ENCODE measurements at regions not wholly inside any gene's neighbourhood (a gene's known extent, or its start where the extent isn't known, plus 50 kb on each side); places are given as distances from the start of the nearest gene placed in this dataset.

GRCh38 chr10:104505521-104506042 lies 135.5 kb upstream of the SORCS3 start:
- no peak for DNase-seq

- peak; percentile 3 for DNase-seq
Measured at GRCh38 chr10:104509981-104510380, 131.1 kb upstream of the SORCS3 start.

- DNase-seq = no peak
Measured at GRCh38 chr10:104510644-104511043, 130.4 kb upstream of the SORCS3 start.

- no peak for DNase-seq
Measured at GRCh38 chr10:104512800-104513199, 128.3 kb upstream of the SORCS3 start.

GRCh38 chr10:104515678-104516199 lies 125.4 kb upstream of the SORCS3 start:
- DNase-seq = no peak

DNA sequence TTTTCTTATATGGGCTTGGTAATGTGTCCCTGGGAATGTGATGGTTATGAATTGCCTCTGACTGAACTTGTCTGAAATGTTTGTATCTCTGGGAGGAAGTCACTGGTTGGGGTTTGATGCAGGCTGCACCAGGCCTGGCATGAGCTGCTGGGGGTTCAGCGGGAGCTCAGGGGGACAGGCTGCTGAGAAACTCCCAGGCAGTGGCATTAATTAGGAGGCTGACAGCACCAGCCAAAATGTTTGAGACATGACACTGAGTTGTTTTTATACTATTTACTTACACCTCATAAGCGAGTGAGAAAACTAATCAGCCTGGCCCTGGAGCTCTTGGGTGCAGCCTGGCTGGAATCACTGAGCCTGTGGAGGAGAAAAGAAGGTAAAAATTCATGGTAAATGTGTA lies 124.1 kb upstream of the SORCS3 start:
- no peak for DNase-seq

DNA sequence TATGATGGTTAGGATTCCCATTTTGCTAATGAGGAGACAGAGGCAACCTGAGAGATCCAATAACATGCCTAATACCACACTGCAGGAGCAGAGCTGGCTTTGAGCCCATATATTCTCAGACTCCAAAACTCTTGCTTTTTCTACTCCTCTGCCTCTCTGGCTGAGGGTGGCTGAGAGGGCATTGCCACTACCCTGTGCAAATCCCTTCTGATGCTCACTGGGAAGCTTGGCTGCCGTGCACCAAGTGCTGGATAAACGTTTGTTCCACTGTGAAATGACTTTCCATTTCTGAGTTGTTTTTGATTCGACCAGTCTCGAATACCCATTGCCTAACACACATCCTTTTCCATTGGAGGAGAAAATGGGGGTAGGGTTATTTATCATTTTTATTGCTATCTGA lies 123.1 kb upstream of the SORCS3 start:
- no peak for DNase-seq

- DNase-seq = no peak
Measured at GRCh38 chr10:104518891-104519290, 122.2 kb upstream of the SORCS3 start.

DNA sequence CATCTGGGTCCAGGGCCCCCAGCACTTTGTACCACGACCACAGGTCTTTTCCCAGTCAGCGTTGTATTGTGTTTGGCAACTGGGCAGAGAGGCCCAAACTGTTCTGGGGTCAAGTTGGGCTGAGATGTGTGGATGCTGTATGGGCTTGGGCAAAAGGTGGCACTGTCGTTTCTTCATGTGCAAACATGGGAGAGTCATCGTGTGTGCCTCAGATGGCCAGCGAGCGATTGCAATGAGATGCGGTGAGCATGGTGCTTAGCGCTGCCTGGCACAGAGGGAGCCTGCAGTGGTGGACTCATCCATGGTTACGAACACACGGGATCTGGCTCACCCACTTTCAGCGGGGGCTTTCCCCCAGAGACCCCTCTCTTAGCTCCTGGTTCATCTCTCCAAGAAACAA lies 120.4 kb upstream of the SORCS3 start:
- DNase-seq = no peak

GRCh38 chr10:104521901-104522694 lies 119.0 kb upstream of the SORCS3 start:
- no peak for DNase-seq

- DNase-seq = no peak
Measured at GRCh38 chr10:104526188-104526587, 114.9 kb upstream of the SORCS3 start.

DNA sequence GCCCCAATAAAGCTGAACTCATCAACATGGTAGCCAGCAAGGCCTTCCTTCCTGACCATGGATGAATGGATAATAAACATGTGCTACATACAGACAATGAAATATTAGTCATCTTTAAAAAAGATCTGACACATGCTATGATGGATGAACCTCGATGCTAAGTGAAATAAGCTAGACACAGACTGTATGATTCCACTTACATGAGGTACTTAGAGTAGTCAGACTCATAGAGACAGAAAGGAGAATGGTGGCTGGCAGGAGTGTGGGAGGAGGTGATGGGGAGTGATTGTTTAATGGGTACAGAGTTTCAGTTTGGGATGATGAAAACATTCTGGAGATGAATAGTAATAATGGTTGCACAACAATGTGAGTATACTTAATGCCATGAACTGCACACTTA lies 114.1 kb upstream of the SORCS3 start:
- DNase-seq = no peak

GRCh38 chr10:104540181-104540580 lies 100.9 kb upstream of the SORCS3 start:
- DNase-seq = no peak

- DNase-seq = no peak
Measured at GRCh38 chr10:104541820-104542219, 99.3 kb upstream of the SORCS3 start.

- DNase-seq = no peak
Measured at GRCh38 chr10:104546336-104546735, 94.8 kb upstream of the SORCS3 start.

DNA sequence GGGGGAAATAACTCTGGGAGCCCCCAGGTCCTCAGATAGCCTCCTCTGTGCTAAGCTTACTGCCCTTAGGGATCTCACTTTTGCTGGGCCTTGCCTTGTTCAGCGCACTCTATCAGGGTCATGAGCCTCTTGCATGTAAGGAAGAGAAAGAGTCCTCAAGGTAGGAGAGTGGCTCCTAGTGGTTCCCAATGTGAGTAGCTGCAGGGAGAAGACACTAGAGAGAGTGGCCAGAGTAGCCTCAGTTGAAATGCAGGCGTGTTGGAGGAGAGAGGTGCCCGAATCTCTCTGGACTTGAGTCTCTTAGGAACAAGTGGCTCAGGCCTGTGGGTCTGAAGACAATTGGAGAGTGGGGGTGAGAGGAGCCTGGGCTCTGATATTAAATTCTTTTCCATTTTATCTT lies 94.3 kb upstream of the SORCS3 start:
- DNase-seq = no peak

DNA sequence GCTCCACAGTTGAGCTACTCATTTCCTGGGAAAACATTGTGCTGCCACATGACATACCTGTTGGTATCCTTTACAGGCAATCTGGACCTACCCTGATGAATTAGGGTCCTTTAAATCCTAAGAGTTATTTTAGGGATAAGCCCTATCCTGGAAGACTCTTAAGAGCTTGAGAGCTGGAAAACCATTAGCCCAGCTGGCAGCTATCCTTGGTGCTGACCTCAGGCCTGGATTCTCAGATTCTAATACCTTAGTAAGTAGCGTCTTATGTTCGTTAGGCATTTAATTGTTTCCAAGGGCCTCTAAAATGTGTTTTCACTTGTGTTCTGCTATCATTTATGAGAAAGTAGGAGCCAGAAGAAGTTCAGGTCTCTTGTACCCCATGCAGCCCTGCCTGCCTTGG lies 93.0 kb upstream of the SORCS3 start:
- peak; percentile 16 for DNase-seq

GRCh38 chr10:104556831-104557230 lies 84.3 kb upstream of the SORCS3 start:
- DNase-seq = no peak

DNA sequence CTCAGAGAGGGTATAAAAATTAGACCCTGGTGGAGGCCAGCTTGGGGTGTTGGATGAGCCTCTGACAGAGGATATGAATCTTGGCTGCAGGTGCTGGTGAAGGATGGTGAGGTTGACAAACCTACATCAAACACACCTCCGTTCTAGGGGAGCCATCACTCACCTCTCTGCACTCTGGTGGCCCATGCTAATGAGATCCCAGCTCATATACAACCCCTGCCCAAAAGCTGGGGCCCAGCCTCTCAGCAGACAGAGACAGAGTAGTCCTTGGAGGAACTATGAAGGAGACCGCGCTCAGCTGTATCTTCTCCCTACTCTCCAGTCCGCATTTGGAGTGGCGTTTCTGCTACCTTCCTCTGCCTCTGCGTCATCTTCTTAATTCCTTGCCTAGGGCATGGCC lies 83.1 kb upstream of the SORCS3 start:
- no peak for DNase-seq

GRCh38 chr10:104559935-104560334 lies 81.2 kb upstream of the SORCS3 start:
- no peak for DNase-seq

DNA sequence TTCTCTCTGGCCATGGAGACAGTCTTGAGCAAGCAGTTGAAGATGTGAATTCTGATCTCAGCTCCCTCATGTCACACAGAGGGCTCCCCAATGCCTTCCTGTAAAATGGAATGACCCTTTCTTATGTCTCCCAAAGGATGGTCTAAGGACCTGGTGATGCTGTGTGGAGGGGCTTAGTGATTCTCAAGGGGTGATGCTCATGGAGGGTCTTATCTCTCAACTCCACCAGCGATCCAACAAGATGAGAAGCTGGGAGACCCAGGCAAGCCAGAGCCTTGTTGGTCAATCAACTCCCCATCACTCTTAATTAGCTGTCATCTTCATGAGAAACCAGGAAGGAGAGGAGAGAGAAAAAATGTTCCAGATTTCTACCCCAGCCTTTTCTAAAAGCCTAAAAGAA lies 78.0 kb upstream of the SORCS3 start:
- DNase-seq = no peak

- no peak for DNase-seq
Measured at GRCh38 chr10:104563548-104563947, 77.5 kb upstream of the SORCS3 start.

DNA sequence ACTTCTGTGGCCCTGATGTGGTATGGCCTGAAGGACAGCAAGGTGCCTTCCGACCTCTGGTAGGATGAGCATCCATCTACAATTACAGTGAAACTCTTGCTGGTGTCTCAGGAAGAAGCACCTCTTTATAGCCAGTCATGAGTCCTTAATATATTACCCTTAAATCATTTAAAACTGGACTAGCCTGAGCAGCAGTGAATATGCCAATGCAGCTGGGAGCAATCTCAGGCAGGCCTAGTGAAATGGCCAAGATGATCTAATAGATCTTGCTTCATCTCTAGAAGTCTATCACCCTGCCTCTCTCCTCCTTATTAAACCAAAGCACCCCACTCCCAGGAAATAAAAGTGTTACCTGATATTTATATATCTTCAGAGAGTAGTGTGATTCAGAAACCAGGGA lies 66.7 kb upstream of the SORCS3 start:
- no peak for DNase-seq

DNA sequence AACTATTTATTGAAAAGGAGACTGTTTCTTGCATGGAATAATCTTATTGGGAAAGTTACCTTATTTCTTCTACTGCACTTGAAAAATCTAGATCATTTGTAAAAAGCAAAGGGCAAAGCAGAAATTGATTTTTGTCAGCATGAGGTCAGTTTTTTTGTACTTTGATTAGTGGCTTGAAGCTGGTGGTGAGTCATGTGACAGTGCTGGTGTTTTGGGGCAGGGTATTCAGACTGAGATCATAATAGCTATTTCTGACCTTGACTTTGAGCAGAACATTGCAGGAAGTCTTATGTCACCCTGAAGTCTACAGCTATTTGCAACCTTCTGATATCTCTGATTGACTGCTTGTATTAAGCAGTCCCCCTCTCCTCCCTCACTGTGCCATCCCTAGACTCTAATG lies 66.3 kb upstream of the SORCS3 start:
- DNase-seq = no peak

DNA sequence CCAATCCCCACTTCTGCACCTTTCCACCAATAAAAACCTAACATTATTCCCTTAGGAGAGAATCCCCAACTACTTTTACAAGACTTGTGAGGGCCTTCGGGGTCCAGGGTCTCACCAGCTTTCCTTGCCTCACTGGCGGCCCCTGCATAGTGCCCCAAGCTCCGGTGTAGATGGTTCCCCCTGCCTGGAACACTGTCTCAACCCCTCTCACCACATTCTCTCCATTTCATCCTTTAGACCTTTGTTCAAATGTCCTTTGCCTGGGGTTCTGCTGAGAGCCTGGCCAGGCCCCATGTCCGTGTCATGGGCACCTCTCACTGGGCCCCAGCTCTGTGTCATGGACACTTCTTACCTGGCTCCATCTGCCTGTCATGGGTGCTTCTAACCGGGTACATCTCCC lies 64.5 kb upstream of the SORCS3 start:
- no peak for DNase-seq
